ENCODE measurements at regions not wholly inside any gene's neighbourhood (a gene's known extent, or its start where the extent isn't known, plus 50 kb on each side); places are given as distances from the start of the nearest gene placed in this dataset.

- TF ChIP-seq, protein P1, sequence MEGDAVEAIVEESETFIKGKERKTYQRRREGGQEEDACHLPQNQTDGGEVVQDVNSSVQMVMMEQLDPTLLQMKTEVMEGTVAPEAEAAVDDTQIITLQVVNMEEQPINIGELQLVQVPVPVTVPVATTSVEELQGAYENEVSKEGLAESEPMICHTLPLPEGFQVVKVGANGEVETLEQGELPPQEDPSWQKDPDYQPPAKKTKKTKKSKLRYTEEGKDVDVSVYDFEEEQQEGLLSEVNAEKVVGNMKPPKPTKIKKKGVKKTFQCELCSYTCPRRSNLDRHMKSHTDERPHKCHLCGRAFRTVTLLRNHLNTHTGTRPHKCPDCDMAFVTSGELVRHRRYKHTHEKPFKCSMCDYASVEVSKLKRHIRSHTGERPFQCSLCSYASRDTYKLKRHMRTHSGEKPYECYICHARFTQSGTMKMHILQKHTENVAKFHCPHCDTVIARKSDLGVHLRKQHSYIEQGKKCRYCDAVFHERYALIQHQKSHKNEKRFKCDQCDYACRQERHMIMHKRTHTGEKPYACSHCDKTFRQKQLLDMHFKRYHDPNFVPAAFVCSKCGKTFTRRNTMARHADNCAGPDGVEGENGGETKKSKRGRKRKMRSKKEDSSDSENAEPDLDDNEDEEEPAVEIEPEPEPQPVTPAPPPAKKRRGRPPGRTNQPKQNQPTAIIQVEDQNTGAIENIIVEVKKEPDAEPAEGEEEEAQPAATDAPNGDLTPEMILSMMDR (IDR thresholded peaks at IDR 0.05): no peak
- no peak for TF ChIP-seq EP300 (IDR thresholded peaks at IDR 0.05)
Measured at GRCh38 chr3:118838871-118839270, 195.8 kb downstream of the IGSF11 start.
